PC-9 (cell line): ENCODE measurements at regions not wholly inside any gene's neighbourhood (a gene's known extent, or its start where the extent isn't known, plus 50 kb on each side); places are given as distances from the start of the nearest gene placed in this dataset.

ENCODE experiments used
- EZH2 ChIP-seq: fragments of 200-600 bp; sonication (generic); IDR thresholded peaks from 2 replicates; pipeline ENCODE4 v1.8.0; 2017; ENCODE audit warnings: antibody characterized with exemption, low read depth
- TF ChIP-seq, protein P1 (sequence below): fragments of 200-600 bp; sonication (generic); conservative IDR thresholded peaks from 2 replicates; pipeline ENCODE4 v1.6.1; 2017; ENCODE audit warnings: mixed run types, antibody characterized with exemption, mild to moderate bottlenecking, moderate library complexity

DNA sequence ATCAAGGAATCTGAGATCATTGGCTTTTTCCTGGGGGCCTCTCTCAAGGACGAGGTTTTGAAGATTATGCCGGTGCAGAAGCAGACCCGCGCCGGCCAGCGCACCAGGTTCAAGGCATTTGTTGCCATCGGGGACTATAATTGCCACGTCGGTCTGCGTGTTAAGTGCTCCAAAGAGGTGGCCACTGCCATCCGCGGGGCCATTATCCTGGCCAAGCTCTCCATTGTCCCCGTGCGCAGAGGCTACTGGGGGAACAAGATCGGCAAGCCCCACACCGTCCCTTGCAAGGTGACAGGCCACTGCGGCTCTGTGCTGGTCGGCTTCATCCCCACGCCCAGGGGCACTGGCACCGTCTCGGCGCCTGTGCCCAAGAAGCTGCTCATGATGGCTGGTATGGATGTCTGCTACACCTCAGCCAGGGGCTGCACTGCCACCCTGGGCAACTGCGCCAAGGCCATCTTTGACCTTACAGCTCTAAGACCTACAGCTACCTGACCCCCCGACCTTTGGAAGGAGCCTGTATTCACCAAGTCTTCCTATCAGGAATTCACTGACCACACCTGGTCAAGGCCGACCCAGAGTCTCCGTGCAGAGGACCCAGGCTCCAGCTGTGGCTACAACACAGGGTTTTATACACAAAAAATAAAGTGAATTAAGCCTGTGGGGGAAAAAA, 141.8 kb downstream of the SOCS6 start:
- TF ChIP-seq, protein P1, sequence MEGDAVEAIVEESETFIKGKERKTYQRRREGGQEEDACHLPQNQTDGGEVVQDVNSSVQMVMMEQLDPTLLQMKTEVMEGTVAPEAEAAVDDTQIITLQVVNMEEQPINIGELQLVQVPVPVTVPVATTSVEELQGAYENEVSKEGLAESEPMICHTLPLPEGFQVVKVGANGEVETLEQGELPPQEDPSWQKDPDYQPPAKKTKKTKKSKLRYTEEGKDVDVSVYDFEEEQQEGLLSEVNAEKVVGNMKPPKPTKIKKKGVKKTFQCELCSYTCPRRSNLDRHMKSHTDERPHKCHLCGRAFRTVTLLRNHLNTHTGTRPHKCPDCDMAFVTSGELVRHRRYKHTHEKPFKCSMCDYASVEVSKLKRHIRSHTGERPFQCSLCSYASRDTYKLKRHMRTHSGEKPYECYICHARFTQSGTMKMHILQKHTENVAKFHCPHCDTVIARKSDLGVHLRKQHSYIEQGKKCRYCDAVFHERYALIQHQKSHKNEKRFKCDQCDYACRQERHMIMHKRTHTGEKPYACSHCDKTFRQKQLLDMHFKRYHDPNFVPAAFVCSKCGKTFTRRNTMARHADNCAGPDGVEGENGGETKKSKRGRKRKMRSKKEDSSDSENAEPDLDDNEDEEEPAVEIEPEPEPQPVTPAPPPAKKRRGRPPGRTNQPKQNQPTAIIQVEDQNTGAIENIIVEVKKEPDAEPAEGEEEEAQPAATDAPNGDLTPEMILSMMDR, result no peak
- no peak for TF ChIP-seq EZH2
